ENCODE measurements at regions not wholly inside any gene's neighbourhood (a gene's known extent, or its start where the extent isn't known, plus 50 kb on each side); places are given as distances from the start of the nearest gene placed in this dataset.

GRCh38 chr5:120039111-120039510, 409.8 kb downstream of the FAM170A start:
- H3K9me2 ChIP-seq (replicated peaks; ENCODE audit: insufficient read depth, low read length), result no peaks in the 10 kb centered on the region
- DNase-seq, result no peak
- H3K9me3 ChIP-seq (ENCODE audit: low read length), result no peaks in the 10 kb centered on the region
- no peaks in the 10 kb centered on the region for H3K79me2 ChIP-seq (ENCODE audit: low read length)
- no peaks in the 10 kb centered on the region for H3K27me3 ChIP-seq (ENCODE audit: low read length)
- no peaks in the 10 kb centered on the region for H4K20me1 ChIP-seq (ENCODE audit: insufficient read depth, low read depth, low read length)
- no peak overlapping the region for H3K4me2 ChIP-seq (ENCODE audit: low read depth, low read length, poor library complexity, severe bottlenecking)
- no peak overlapping the region for H3K4me3 ChIP-seq (ENCODE audit: low read length)
- H3K9ac ChIP-seq (ENCODE audit: low read length), result no peak overlapping the region
- H3K27ac ChIP-seq (ENCODE audit: low read length), result no peak overlapping the region
- no peaks in the 10 kb centered on the region for H3K4me1 ChIP-seq (ENCODE audit: low read length)
- no peaks in the 10 kb centered on the region for H3K36me3 ChIP-seq (ENCODE audit: insufficient read depth, low read length)
- H2AFZ ChIP-seq (ENCODE audit: low read length), result no peak overlapping the region

GRCh38 chr5:120043431-120043830, 414.1 kb downstream of the FAM170A start:
- Histone ChIP-seq H3K27ac (ENCODE audit: low read length) (no peak overlapping the region), H2AFZ (ENCODE audit: low read length) (no peak overlapping the region), H3K79me2 (ENCODE audit: low read length) (no peaks in the 10 kb centered on the region), H3K9ac (ENCODE audit: low read length) (no peak overlapping the region), H3K9me3 (ENCODE audit: low read length) (no peaks in the 10 kb centered on the region), H3K36me3 (ENCODE audit: insufficient read depth, low read length) (no peaks in the 10 kb centered on the region), H3K4me2 (ENCODE audit: low read depth, low read length, poor library complexity, severe bottlenecking) (no peak overlapping the region), H3K9me2 (replicated peaks; ENCODE audit: insufficient read depth, low read length) (no peaks in the 10 kb centered on the region), H4K20me1 (ENCODE audit: insufficient read depth, low read depth, low read length) (no peaks in the 10 kb centered on the region), H3K4me3 (ENCODE audit: low read length) (no peak overlapping the region), H3K4me1 (ENCODE audit: low read length) (no peaks in the 10 kb centered on the region), H3K27me3 (ENCODE audit: low read length) (no peaks in the 10 kb centered on the region)
- no peak for DNase-seq

GRCh38 chr5:120052916-120053828, 410.9 kb upstream of the PRR16 start:
- H2AFZ ChIP-seq (ENCODE audit: low read length), result no peak overlapping the region
- H3K9ac ChIP-seq (ENCODE audit: low read length), result no peak overlapping the region
- no peak overlapping the region for H3K4me2 ChIP-seq (ENCODE audit: low read depth, low read length, poor library complexity, severe bottlenecking)
- H3K4me1 ChIP-seq (ENCODE audit: low read length), result no peaks in the 10 kb centered on the region
- H3K9me2 ChIP-seq (replicated peaks; ENCODE audit: insufficient read depth, low read length), result no peaks in the 10 kb centered on the region
- H3K4me3 ChIP-seq (ENCODE audit: low read length), result no peak overlapping the region
- H4K20me1 ChIP-seq (ENCODE audit: insufficient read depth, low read depth, low read length), result no peaks in the 10 kb centered on the region
- no peaks in the 10 kb centered on the region for H3K79me2 ChIP-seq (ENCODE audit: low read length)
- no peaks in the 10 kb centered on the region for H3K27me3 ChIP-seq (ENCODE audit: low read length)
- no peak for DNase-seq
- no peak overlapping the region for H3K27ac ChIP-seq (ENCODE audit: low read length)
- no peaks in the 10 kb centered on the region for H3K36me3 ChIP-seq (ENCODE audit: insufficient read depth, low read length)
- H3K9me3 ChIP-seq (ENCODE audit: low read length), result peaks cover 3% of the 10 kb centered on the region; the same call in 1 of the 2 replicates

GRCh38 chr5:120053841-120054240, 410.3 kb upstream of the PRR16 start:
- no peaks in the 10 kb centered on the region for H3K9me2 ChIP-seq (replicated peaks; ENCODE audit: insufficient read depth, low read length)
- no peaks in the 10 kb centered on the region for H3K4me1 ChIP-seq (ENCODE audit: low read length)
- no peak for DNase-seq
- H3K4me2 ChIP-seq (ENCODE audit: low read depth, low read length, poor library complexity, severe bottlenecking), result no peak overlapping the region
- H3K27ac ChIP-seq (ENCODE audit: low read length), result no peak overlapping the region
- H3K9me3 ChIP-seq (ENCODE audit: low read length), result peaks cover 3% of the 10 kb centered on the region; the same call in 1 of the 2 replicates
- H3K79me2 ChIP-seq (ENCODE audit: low read length), result no peaks in the 10 kb centered on the region
- no peaks in the 10 kb centered on the region for H3K27me3 ChIP-seq (ENCODE audit: low read length)
- no peak overlapping the region for H3K4me3 ChIP-seq (ENCODE audit: low read length)
- H4K20me1 ChIP-seq (ENCODE audit: insufficient read depth, low read depth, low read length), result no peaks in the 10 kb centered on the region
- no peak overlapping the region for H3K9ac ChIP-seq (ENCODE audit: low read length)
- no peak overlapping the region for H2AFZ ChIP-seq (ENCODE audit: low read length)
- no peaks in the 10 kb centered on the region for H3K36me3 ChIP-seq (ENCODE audit: insufficient read depth, low read length)

GRCh38 chr5:120055858-120056257, 408.2 kb upstream of the PRR16 start:
- Histone ChIP-seq H3K9me2 (replicated peaks; ENCODE audit: insufficient read depth, low read length) (no peaks in the 10 kb centered on the region), H4K20me1 (ENCODE audit: insufficient read depth, low read depth, low read length) (no peaks in the 10 kb centered on the region), H2AFZ (ENCODE audit: low read length) (no peak overlapping the region), H3K4me2 (ENCODE audit: low read depth, low read length, poor library complexity, severe bottlenecking) (no peak overlapping the region), H3K27me3 (ENCODE audit: low read length) (no peaks in the 10 kb centered on the region), H3K9ac (ENCODE audit: low read length) (no peak overlapping the region), H3K36me3 (ENCODE audit: insufficient read depth, low read length) (no peaks in the 10 kb centered on the region), H3K4me1 (ENCODE audit: low read length) (no peaks in the 10 kb centered on the region), H3K79me2 (ENCODE audit: low read length) (no peaks in the 10 kb centered on the region), H3K27ac (ENCODE audit: low read length) (no peak overlapping the region), H3K4me3 (ENCODE audit: low read length) (no peak overlapping the region), H3K9me3 (ENCODE audit: low read length) (no peaks in the 10 kb centered on the region)
- DNase-seq, result no peak

- H3K4me2 ChIP-seq (ENCODE audit: low read depth, low read length, poor library complexity, severe bottlenecking), result no peak overlapping the region
- H2AFZ ChIP-seq (ENCODE audit: low read length), result no peak overlapping the region
- no peak overlapping the region for H3K27ac ChIP-seq (ENCODE audit: low read length)
- H3K9me2 ChIP-seq (replicated peaks; ENCODE audit: insufficient read depth, low read length), result no peaks in the 10 kb centered on the region
- no peak overlapping the region for H3K9ac ChIP-seq (ENCODE audit: low read length)
- no peaks in the 10 kb centered on the region for H3K79me2 ChIP-seq (ENCODE audit: low read length)
- no peak for DNase-seq
- no peaks in the 10 kb centered on the region for H3K36me3 ChIP-seq (ENCODE audit: insufficient read depth, low read length)
- H3K27me3 ChIP-seq (ENCODE audit: low read length), result no peaks in the 10 kb centered on the region
- H3K9me3 ChIP-seq (ENCODE audit: low read length), result no peaks in the 10 kb centered on the region
- H3K4me1 ChIP-seq (ENCODE audit: low read length), result no peaks in the 10 kb centered on the region
- H4K20me1 ChIP-seq (ENCODE audit: insufficient read depth, low read depth, low read length), result no peaks in the 10 kb centered on the region
- H3K4me3 ChIP-seq (ENCODE audit: low read length), result no peak overlapping the region
Measured at GRCh38 chr5:120062515-120062917, 401.6 kb upstream of the PRR16 start.

GRCh38 chr5:120072068-120072761, 391.9 kb upstream of the PRR16 start:
- no peak overlapping the region for H3K27ac ChIP-seq (ENCODE audit: low read length)
- no peak for DNase-seq
- no peaks in the 10 kb centered on the region for H3K4me1 ChIP-seq (ENCODE audit: low read length)
- no peaks in the 10 kb centered on the region for H4K20me1 ChIP-seq (ENCODE audit: insufficient read depth, low read depth, low read length)
- no peaks in the 10 kb centered on the region for H3K36me3 ChIP-seq (ENCODE audit: insufficient read depth, low read length)
- no peaks in the 10 kb centered on the region for H3K27me3 ChIP-seq (ENCODE audit: low read length)
- no peak overlapping the region for H3K4me2 ChIP-seq (ENCODE audit: low read depth, low read length, poor library complexity, severe bottlenecking)
- H3K9me2 ChIP-seq (replicated peaks; ENCODE audit: insufficient read depth, low read length), result no peaks in the 10 kb centered on the region
- H3K79me2 ChIP-seq (ENCODE audit: low read length), result no peaks in the 10 kb centered on the region
- no peak overlapping the region for H2AFZ ChIP-seq (ENCODE audit: low read length)
- no peak overlapping the region for H3K9ac ChIP-seq (ENCODE audit: low read length)
- no peaks in the 10 kb centered on the region for H3K9me3 ChIP-seq (ENCODE audit: low read length)
- no peak overlapping the region for H3K4me3 ChIP-seq (ENCODE audit: low read length)

- Histone ChIP-seq H3K36me3 (ENCODE audit: insufficient read depth, low read length) (no peaks in the 10 kb centered on the region), H3K9me3 (ENCODE audit: low read length) (no peaks in the 10 kb centered on the region), H3K4me1 (ENCODE audit: low read length) (no peaks in the 10 kb centered on the region), H3K79me2 (ENCODE audit: low read length) (no peaks in the 10 kb centered on the region), H3K9me2 (replicated peaks; ENCODE audit: insufficient read depth, low read length) (no peaks in the 10 kb centered on the region), H3K4me2 (ENCODE audit: low read depth, low read length, poor library complexity, severe bottlenecking) (no peak overlapping the region), H4K20me1 (ENCODE audit: insufficient read depth, low read depth, low read length) (no peaks in the 10 kb centered on the region), H3K9ac (ENCODE audit: low read length) (no peak overlapping the region), H2AFZ (ENCODE audit: low read length) (no peak overlapping the region), H3K4me3 (ENCODE audit: low read length) (no peak overlapping the region), H3K27me3 (ENCODE audit: low read length) (no peaks in the 10 kb centered on the region), H3K27ac (ENCODE audit: low read length) (no peak overlapping the region)
- no peak for DNase-seq
Measured at GRCh38 chr5:120073722-120074121, 390.4 kb upstream of the PRR16 start.

Data from Karpas-422 (cell line).